ENCODE measurements at regions not wholly inside any gene's neighbourhood (a gene's known extent, or its start where the extent isn't known, plus 50 kb on each side); places are given as distances from the start of the nearest gene placed in this dataset.

GRCh38 chr5:61981886-61982285 is 324.1 kb upstream of the KIF2A start:
- Histone ChIP-seq H3K27ac (ENCODE audit: low read depth, low read length) (no peak overlapping the region), H3K4ac (replicated peaks; ENCODE audit: insufficient read length, low read depth, low read length) (no peak overlapping the region), H4K91ac (replicated peaks; ENCODE audit: insufficient read length, low read length) (no peak overlapping the region), H2AFZ (ENCODE audit: low read length) (no peak overlapping the region), H3K56ac (replicated peaks; ENCODE audit: insufficient read length, low read depth, low read length) (no peak overlapping the region), H3K36me3 (ENCODE audit: control insufficient read depth in 2 of 4, insufficient read depth in 4 of 4, low read length in 3 of 4) (no peaks in the 10 kb centered on the region), H3K18ac (ENCODE audit: extremely low read depth, low read length) (no peak overlapping the region), H2AK5ac (ENCODE audit: low read depth, low read length) (no peak overlapping the region), H4K5ac (ENCODE audit: insufficient read length, low read depth, low read length) (no peak overlapping the region), H4K8ac (ENCODE audit: extremely low read depth, insufficient read depth, low read length) (no peak overlapping the region), H3K4me3 (ENCODE audit: extremely low read depth in 1 of 4, insufficient read depth in 2 of 4, low read depth in 3 of 4, low read length in 4 of 4) (no peak overlapping the region), H3K9me3 (ENCODE audit: insufficient read depth in 2 of 2, low read depth in 1 of 2, low read length in 1 of 2) (peaks cover 0 to 2% of the 10 kb centered on the region in 2 experiments; a peak in 1 of 4 replicates), H3K4me2 (ENCODE audit: insufficient read depth in 1 of 2, low read depth in 2 of 2, low read length in 2 of 2) (no peak overlapping the region), H3K14ac (ENCODE audit: insufficient read length) (no peak overlapping the region), H3K9ac (replicated peaks in 1 of 4; ENCODE audit: extremely low read depth in 1 of 4, low read depth in 3 of 4, low read length in 3 of 4) (no peak overlapping the region), H3K23me2 (ENCODE audit: low read depth, low read length) (no peaks in the 10 kb centered on the region), H2BK20ac (ENCODE audit: low read length) (no peak overlapping the region), H3K23ac (ENCODE audit: insufficient read length) (no peak overlapping the region), H2BK15ac (ENCODE audit: low read length) (no peak overlapping the region), H4K20me1 (replicated peaks in 1 of 2; ENCODE audit: control insufficient read depth in 1 of 2, insufficient read depth in 2 of 2, low read length in 2 of 2) (no peaks in the 10 kb centered on the region), H2BK120ac (replicated peaks; ENCODE audit: low read depth, low read length) (no peak overlapping the region), H3K4me1 (replicated peaks in 1 of 4; ENCODE audit: control insufficient read depth in 3 of 4, insufficient read depth in 4 of 4, low read length in 3 of 4) (no peaks in the 10 kb centered on the region), H2BK5ac (ENCODE audit: low read depth, low read length) (no peak overlapping the region), H3K27me3 (replicated peaks in 1 of 4; ENCODE audit: control insufficient read depth in 3 of 4, extremely low read depth in 1 of 4, insufficient read depth in 3 of 4, low read length in 3 of 4) (peaks cover 0 to 1% (median 0%) of the 10 kb centered on the region in 4 experiments; a peak in 1 of 7 replicates), H2BK12ac (ENCODE audit: low read depth, low read length) (no peak overlapping the region), H3K79me2 (ENCODE audit: control insufficient read depth in 1 of 2, insufficient read depth in 2 of 2, low read length in 2 of 2) (no peaks in the 10 kb centered on the region), H3K79me1 (ENCODE audit: low read depth, low read length) (no peaks in the 10 kb centered on the region)
- ChIA-PET CTCF (ENCODE audit: partially characterized antibody) (interaction anchor here (0.7 to 1.3 kb wide), 2 partner anchors 10 to 16 kb away, joined by 3 to 4 read pairs; no protein-coding TSS in a partner anchor), POLR2A (ENCODE audit: partially characterized antibody) (no interaction called here)
- TF ChIP-seq ATF3 (IDR thresholded peaks at IDR 0.05; ENCODE audit: insufficient read depth, low read depth, low read length) (no peak), CREB1 (IDR thresholded peaks at IDR 0.05) (no peak), CHD1 (IDR thresholded peaks at IDR 0.05; ENCODE audit: low read depth, low read length) (no peak), SAP30 (IDR thresholded peaks at IDR 0.05; ENCODE audit: insufficient read depth, insufficient replicate concordance, low read length) (no peak), CBX5 (IDR thresholded peaks at IDR 0.05; ENCODE audit: low read depth, low read length) (no peak), E2F6 (IDR thresholded peaks at IDR 0.05) (no peak), POLR2A (IDR thresholded peaks at IDR 0.05; ENCODE audit: control extremely low read depth in 1 of 2, low read depth in 2 of 2, low read length in 2 of 2) (no peak), MAFK (IDR thresholded peaks at IDR 0.05; ENCODE audit: low read depth, low read length) (no peak), CEBPB (IDR thresholded peaks at IDR 0.05; ENCODE audit: low read depth, low read length) (no peak), HDAC2 (IDR thresholded peaks at IDR 0.05; ENCODE audit: borderline replicate concordance in 1 of 2, low read depth in 2 of 2, low read length in 2 of 2) (no peak), GABPA (IDR thresholded peaks at IDR 0.05; ENCODE audit: borderline replicate concordance, insufficient read depth, low read length) (no peak), TAF1 (IDR thresholded peaks at IDR 0.05; ENCODE audit: low read depth, low read length) (no peak), SIX5 (IDR thresholded peaks at IDR 0.05; ENCODE audit: low read depth, low read length) (no peak), POLR2AphosphoS5 (IDR thresholded peaks at IDR 0.05; ENCODE audit: low read depth, low read length) (no peak), JUND (IDR thresholded peaks at IDR 0.05; ENCODE audit: low read length) (no peak)
- 85% methylated on average over 6 of the region's 6 CpGs; no CpG with 5 or more reads in 1 of the 2 experiments for WGBS, 2 experiments (ENCODE audit: extremely low coverage in 1 of 2, insufficient coverage in 1 of 2, insufficient read length in 1 of 2, insufficient replicate concordance in 2 of 2, low coverage in 1 of 2, low lambda C conversion rate in 2 of 2, missing lambda C conversion rate in 1 of 2)
- no peak for FAIRE-seq
- DNase-seq (ENCODE audit: low read depth in 1 of 2, low spot score in 2 of 2), result no peak
